ENCODE measurements at regions not wholly inside any gene's neighbourhood (a gene's known extent, or its start where the extent isn't known, plus 50 kb on each side); places are given as distances from the start of the nearest gene placed in this dataset.
"Not testable (repeated sequence)": the region's sequence is repeated elsewhere in the genome, so short reads cannot be mapped to it uniquely, and the experiment has no call there.

- TF ChIP-seq POLR2AphosphoS5 (IDR thresholded peaks at IDR 0.05; ENCODE audit: low read depth, low read length); POLR2A (IDR thresholded peaks at IDR 0.05; ENCODE audit: low read depth, low read length); TAF1 (IDR thresholded peaks at IDR 0.05; ENCODE audit: borderline replicate concordance, low read depth, low read length): not testable (repeated sequence)
Measured at GRCh38 chrX:92626699-92627098, 847.5 kb downstream of the PCDH11X start.
